HepG2 (cell line): ENCODE measurements at regions not wholly inside any gene's neighbourhood (a gene's known extent, or its start where the extent isn't known, plus 50 kb on each side); places are given as distances from the start of the nearest gene placed in this dataset.

ENCODE experiments used
- ATAC-seq: fragments of 200-7000 bp; cut with Tn5 transposase; 3 replicates; pipeline ENCODE4 v1.9.1; 2020; ENCODE audit warnings: mild to moderate bottlenecking, moderate library complexity
- BruUV-seq: library from RNA; stranded (reverse); fragments of 400-500 nt; replicated peaks from 2 replicates; lab custom pipeline; 2021; lab: Mats Ljungman, UMichigan
- CTCF ChIA-PET: fragments of 300-600 bp; formaldehyde crosslinking; extraction: SDS; loops from one replicate; lab custom pipeline; 2021; ENCODE audit warnings: low total read pairs, inconsistent platforms, low intra/inter-chr PET ratio; lab: Yijun Ruan, JAX
- POLR2A ChIA-PET: fragments of 350-600 bp; sonication (Branson Sonifier 250); formaldehyde crosslinking; loops from one replicate; lab custom pipeline; 2020; ENCODE audit warnings: antibody characterized with exemption, inconsistent platforms; lab: Yijun Ruan, JAX
- DNase-seq: peaks from one replicate; pipeline ENCODE4 v3.0.0-alpha.2; 2015; ENCODE audit warnings: low spot score
- FAIRE-seq: peaks from 3 replicates; lab custom pipeline; 2011; peaks lifted over from hg19 to GRCh38; lab: Jason Lieb, UNC
- H2AFZ ChIP-seq: one replicate; pipeline ENCODE4 v1.6.1; 2011; ENCODE audit warnings: low read length, inconsistent platforms
- H3K27ac ChIP-seq: fragments of 300-600 bp; 3 replicates; pipeline ENCODE4 v1.8.0; 2011; ENCODE audit warnings: mixed run types, mild to moderate bottlenecking, mixed read lengths, low read length, inconsistent platforms; ENCODE audit not compliant: insufficient read depth; ENCODE audit errors: extremely low read length
- H3K27me3 ChIP-seq, 2 experiments: fragments of 200-600 bp in 1 of 2; 2 replicates in 1 of 2; 3 replicates in 1 of 2; pipeline versions ENCODE4 v1.6.0 to v1.8.0; 2011; ENCODE audit warnings: low read length in 2 of 2, mild to moderate bottlenecking in 2 of 2, moderate library complexity in 2 of 2, inconsistent platforms in 1 of 2; ENCODE audit not compliant: insufficient read depth in 2 of 2, control insufficient read depth in 1 of 2
- H3K36me3 ChIP-seq, 2 experiments: fragments of 200-600 bp in 1 of 2; replicated peaks in 1 of 2; 2 replicates in 1 of 2; 3 replicates in 1 of 2; pipeline versions ENCODE4 v1.5.1 to v1.8.0; 2011; ENCODE audit warnings: low read length in 2 of 2, inconsistent platforms in 1 of 2; ENCODE audit not compliant: insufficient read depth in 2 of 2, control insufficient read depth in 1 of 2
- H3K4me1 ChIP-seq: 2 replicates; pipeline ENCODE4 v1.5.1; 2012; ENCODE audit warnings: low read length, inconsistent platforms; ENCODE audit not compliant: insufficient read depth
- H3K4me2 ChIP-seq: 2 replicates; pipeline ENCODE4 v1.6.0; 2011; ENCODE audit warnings: low read depth, low read length, inconsistent platforms
- H3K4me3 ChIP-seq, 3 experiments: fragments of 200-600 bp in 1 of 3; sonication (generic), shearing (Covaris generic) in 1 of 3; replicated peaks in 1 of 3; 2 replicates each; pipeline ENCODE4 v1.5.1; 2011 to 2016; ENCODE audit warnings: low read length in 3 of 3, inconsistent platforms in 2 of 3, low read depth in 2 of 3, mild to moderate bottlenecking in 2 of 3, control low read depth in 1 of 3, mixed read lengths in 1 of 3; ENCODE audit not compliant: insufficient read depth in 1 of 3
- H3K79me2 ChIP-seq: one replicate; pipeline ENCODE4 v1.6.1; 2011; ENCODE audit warnings: low read length, inconsistent platforms; ENCODE audit not compliant: insufficient read depth
- H3K9ac ChIP-seq: 2 replicates; pipeline ENCODE4 v1.6.0; 2011; ENCODE audit warnings: mild to moderate bottlenecking, low read depth, low read length, inconsistent platforms; ENCODE audit not compliant: insufficient read depth
- H3K9me3 ChIP-seq: 2 replicates; pipeline ENCODE4 v1.5.1; 2012; ENCODE audit warnings: mild to moderate bottlenecking, low read length
- H4K20me1 ChIP-seq: 2 replicates; pipeline ENCODE4 v1.6.0; 2011; ENCODE audit warnings: inconsistent platforms, mild to moderate bottlenecking, low read length, moderate library complexity; ENCODE audit not compliant: insufficient read depth
- ATAD3A ChIP-seq: sonication (generic); formaldehyde crosslinking; IDR thresholded peaks from 2 replicates; pipeline ENCODE4 v1.4.0; 2020; ENCODE audit warnings: missing genetic modification reagents
- CEBPG ChIP-seq: IDR thresholded peaks from 2 replicates; pipeline ENCODE4 v1.6.1; 2016
- DR1 ChIP-seq: sonication (generic); formaldehyde crosslinking; IDR thresholded peaks from 2 replicates; pipeline ENCODE4 v1.8.0; 2021; ENCODE audit warnings: mild to moderate bottlenecking, missing genetic modification reagents, inconsistent platforms
- HES4 ChIP-seq: sonication (generic); formaldehyde crosslinking; IDR thresholded peaks from 2 replicates; pipeline ENCODE4 v1.9.0; 2021; ENCODE audit warnings: mild to moderate bottlenecking, missing genetic modification reagents, borderline replicate concordance
- KLF15 ChIP-seq: sonication (generic); formaldehyde crosslinking; IDR thresholded peaks from 2 replicates; pipeline ENCODE4 v1.8.1; 2023; ENCODE audit warnings: borderline replicate concordance, mild to moderate bottlenecking, inconsistent platforms, missing genetic modification reagents, mixed read lengths
- NFRKB ChIP-seq: fragments of 450-650 bp; IDR thresholded peaks from 2 replicates; pipeline ENCODE4 v1.6.1; 2017
- ONECUT2 ChIP-seq: sonication (generic); formaldehyde crosslinking; IDR thresholded peaks from 2 replicates; pipeline ENCODE4 v1.4.0; 2020; ENCODE audit warnings: missing genetic modification reagents
- RELA ChIP-seq: sonication (generic); formaldehyde crosslinking; IDR thresholded peaks from 2 replicates; pipeline ENCODE4 v1.4.0; 2020; ENCODE audit warnings: missing genetic modification reagents
- RORA ChIP-seq: sonication (generic); formaldehyde crosslinking; IDR thresholded peaks from 2 replicates; pipeline ENCODE4 v1.5.0; 2020; ENCODE audit warnings: mild to moderate bottlenecking, missing genetic modification reagents, moderate library complexity
- TAF1 ChIP-seq: sonication (generic); formaldehyde crosslinking; IDR thresholded peaks from 2 replicates; pipeline ENCODE4 v1.4.0; 2020; ENCODE audit warnings: missing genetic modification reagents
- TCF12 ChIP-seq, 2 experiments: fragments of 450-650 bp in 1 of 2; sonication (generic) in 1 of 2; formaldehyde crosslinking in 1 of 2; IDR thresholded peaks; 2 replicates each; pipeline versions ENCODE4 v1.6.1 to v1.8.0; 2017 to 2022; ENCODE audit warnings: antibody characterized with exemption in 1 of 2, mild to moderate bottlenecking in 1 of 2, missing genetic modification reagents in 1 of 2, moderate library complexity in 1 of 2
- XBP1 ChIP-seq: sonication (generic); formaldehyde crosslinking; IDR thresholded peaks from 2 replicates; pipeline ENCODE4 v1.5.0; 2020; ENCODE audit warnings: missing genetic modification reagents
- ZNF10 ChIP-seq: sonication (generic); formaldehyde crosslinking; IDR thresholded peaks from 2 replicates; pipeline ENCODE4 v1.4.0; 2020; ENCODE audit warnings: mild to moderate bottlenecking, low read depth, missing genetic modification reagents, borderline replicate concordance
- ZNF616 ChIP-seq: sonication (generic); formaldehyde crosslinking; IDR thresholded peaks from 2 replicates; pipeline ENCODE4 v1.5.0; 2020; ENCODE audit warnings: low read depth, mild to moderate bottlenecking, missing genetic modification reagents
- ZNF780A ChIP-seq: sonication (generic); formaldehyde crosslinking; IDR thresholded peaks from 2 replicates; pipeline ENCODE4 v1.8.0; 2022; ENCODE audit warnings: mild to moderate bottlenecking, missing genetic modification reagents, moderate library complexity
- WGBS: methylation state at CpG from one replicate; pipeline ENCODE4 v1.1.6; 2017; ENCODE audit warnings: low lambda C conversion rate; 5-methylcytosine and 5-hydroxymethylcytosine counted together
- in situ Hi-C: cut with HindIII; loops from 2 replicates; pipeline ENCODE4 v1.10.0; 2017; ENCODE audit warnings: low pct_unique_long_range_greater_than_20kb; ENCODE audit not compliant: extremely low pct_ligation_motif_present
- intact Hi-C: fragments of 100-400 bp; cut with micrococcal nuclease; formaldehyde crosslinking; loops from one replicate; pipeline ENCODE4 v1.10.0; 2022; ENCODE audit not compliant: unreplicated experiment
- TF ChIP-seq, protein P1 (sequence below): sonication (generic); formaldehyde crosslinking; conservative IDR thresholded peaks from 2 replicates; pipeline ENCODE4 v1.8.0; 2022; ENCODE audit warnings: mild to moderate bottlenecking, moderate library complexity, missing genetic modification reagents
- TF ChIP-seq, protein P2 (sequence below): sonication (generic); formaldehyde crosslinking; IDR thresholded peaks from 2 replicates; pipeline ENCODE4 v1.4.0; 2020; ENCODE audit warnings: missing genetic modification reagents

DNA sequence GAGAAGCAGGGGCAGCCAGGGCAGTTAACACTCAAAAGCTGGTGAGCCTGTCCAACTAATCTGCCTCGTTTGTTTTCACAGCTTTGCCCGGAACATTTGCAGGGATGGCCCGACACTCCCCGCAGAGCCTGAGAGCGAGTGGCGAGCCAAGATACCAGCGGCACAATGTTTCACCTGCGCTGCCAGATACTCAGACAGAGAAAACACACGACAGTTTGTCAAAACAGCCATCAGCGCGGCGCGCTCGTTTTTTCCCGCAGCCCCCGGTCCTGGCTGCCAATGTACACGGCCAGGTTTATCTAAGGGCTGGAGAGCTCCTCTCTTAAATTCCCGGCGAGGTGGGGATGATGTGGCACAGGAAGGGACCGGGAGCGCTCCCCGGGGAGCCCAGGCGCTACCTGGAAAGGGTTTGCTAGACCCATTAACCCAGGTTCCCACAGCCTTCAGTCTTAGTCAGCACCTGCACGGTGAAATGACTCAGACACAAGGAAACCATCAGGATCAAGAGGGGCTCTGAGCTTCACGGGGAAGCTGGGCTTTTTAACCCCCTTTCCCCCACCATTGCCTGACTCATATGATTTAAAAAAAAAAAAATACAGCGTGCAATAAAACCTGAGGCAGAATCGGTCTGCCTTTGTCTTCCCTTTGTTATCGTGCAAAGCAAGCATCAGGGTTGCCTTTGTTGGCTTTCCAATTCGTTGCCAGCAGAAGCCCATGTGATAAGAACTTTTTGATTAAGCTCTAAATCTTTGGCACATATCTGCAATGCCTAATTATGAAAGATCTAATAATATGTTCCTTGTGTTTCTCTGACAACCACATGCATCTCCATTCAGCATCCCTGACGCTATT lies 186.2 kb downstream of the EFNB2 start:
- H2AFZ ChIP-seq: no peak overlapping the region
- peaks cover 0 to 13% of the 10 kb centered on the region in 2 experiments; a peak in 2 of 5 replicates for H3K27me3 ChIP-seq
- no peak overlapping the region for H3K27ac ChIP-seq
- no peaks in the 10 kb centered on the region for H4K20me1 ChIP-seq
- H3K9me3 ChIP-seq: no peaks in the 10 kb centered on the region
- H3K4me2 ChIP-seq: no peak overlapping the region
- H3K79me2 ChIP-seq: no peaks in the 10 kb centered on the region
- ATAC-seq: no peak
- BruUV-seq: no TSS peak
- TF ChIP-seq TCF12 (IDR thresholded peaks at IDR 0.05) (no peak), TCF12 (CRISPR knock-in tag; IDR thresholded peaks at IDR 0.05) (no peak), ATAD3A (CRISPR knock-in tag) (no peak), CEBPG (no peak)
- no peak overlapping the region for H3K9ac ChIP-seq
- ChIA-PET POLR2A (no interaction called here), CTCF (no interaction called here)
- DNase-seq: no peak
- intact Hi-C loops: no loop called here
- H3K36me3 ChIP-seq: no peaks in the 10 kb centered on the region
- no peak for FAIRE-seq
- H3K4me3 ChIP-seq: no peak overlapping the region
- in situ Hi-C loops: no loop called here
- WGBS: 28% methylated on average over 23 of the region's 30 CpGs
- H3K4me1 ChIP-seq: no peaks in the 10 kb centered on the region

DNA sequence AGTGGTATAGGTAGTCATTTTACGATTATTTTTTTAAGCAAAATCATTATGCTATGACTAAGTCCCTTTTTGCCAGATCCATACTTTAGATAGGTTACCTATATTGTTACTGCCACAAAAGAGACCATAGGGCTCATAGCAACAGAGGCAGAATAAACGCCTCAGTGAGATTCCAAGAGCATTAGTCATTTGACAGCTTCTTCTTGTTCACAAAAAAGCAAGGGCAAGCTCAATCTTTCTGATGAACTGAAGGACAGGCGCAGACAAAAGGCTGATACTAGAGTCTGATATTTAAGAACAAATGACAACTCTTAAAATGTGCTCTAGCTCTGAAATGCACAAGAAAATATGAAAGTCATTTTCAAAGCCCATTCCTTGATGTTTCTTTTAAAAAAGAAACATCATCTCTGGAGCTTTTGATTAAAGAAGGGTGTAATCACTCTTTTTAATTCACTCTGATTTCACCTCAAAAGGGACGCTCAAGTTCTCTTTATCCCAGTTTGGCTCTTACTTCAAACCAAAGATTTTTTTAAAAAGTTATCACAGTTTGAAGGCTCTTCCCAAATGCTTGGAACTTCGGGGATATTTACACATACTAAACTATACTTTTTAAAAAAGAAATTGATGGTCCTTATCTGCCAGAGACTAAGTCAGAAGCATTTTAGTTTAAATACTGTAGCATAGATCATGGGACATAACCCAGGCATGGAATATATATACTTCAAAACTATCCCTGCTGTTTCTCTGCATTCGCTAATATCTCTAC lies 187.2 kb downstream of the EFNB2 start:
- FAIRE-seq (no peak), DNase-seq (no peak), ATAC-seq (no peak)
- ChIA-PET POLR2A (no interaction called here), CTCF (no interaction called here)
- H3K4me2 ChIP-seq: no peak overlapping the region
- intact Hi-C loops (no loop called here), in situ Hi-C loops (no loop called here)
- H3K27me3 ChIP-seq: peaks cover 0 to 13% of the 10 kb centered on the region in 2 experiments; a peak in 2 of 5 replicates
- no peaks in the 10 kb centered on the region for H3K36me3 ChIP-seq
- H4K20me1 ChIP-seq: no peaks in the 10 kb centered on the region
- H3K9ac ChIP-seq: no peak overlapping the region
- no peaks in the 10 kb centered on the region for H3K79me2 ChIP-seq
- 7% methylated on average over 6 of the region's 6 CpGs for WGBS
- BruUV-seq: no TSS peak
- H2AFZ ChIP-seq: no peak overlapping the region
- H3K4me3 ChIP-seq: no peak overlapping the region
- H3K9me3 ChIP-seq: no peaks in the 10 kb centered on the region
- H3K4me1 ChIP-seq: no peaks in the 10 kb centered on the region
- H3K27ac ChIP-seq: no peak overlapping the region
- TF ChIP-seq ZNF780A (CRISPR knock-in tag): no peak
- no peak for TF ChIP-seq HES4 (CRISPR knock-in tag)
- no peak for TF ChIP-seq NFRKB
- TF ChIP-seq, protein P1, sequence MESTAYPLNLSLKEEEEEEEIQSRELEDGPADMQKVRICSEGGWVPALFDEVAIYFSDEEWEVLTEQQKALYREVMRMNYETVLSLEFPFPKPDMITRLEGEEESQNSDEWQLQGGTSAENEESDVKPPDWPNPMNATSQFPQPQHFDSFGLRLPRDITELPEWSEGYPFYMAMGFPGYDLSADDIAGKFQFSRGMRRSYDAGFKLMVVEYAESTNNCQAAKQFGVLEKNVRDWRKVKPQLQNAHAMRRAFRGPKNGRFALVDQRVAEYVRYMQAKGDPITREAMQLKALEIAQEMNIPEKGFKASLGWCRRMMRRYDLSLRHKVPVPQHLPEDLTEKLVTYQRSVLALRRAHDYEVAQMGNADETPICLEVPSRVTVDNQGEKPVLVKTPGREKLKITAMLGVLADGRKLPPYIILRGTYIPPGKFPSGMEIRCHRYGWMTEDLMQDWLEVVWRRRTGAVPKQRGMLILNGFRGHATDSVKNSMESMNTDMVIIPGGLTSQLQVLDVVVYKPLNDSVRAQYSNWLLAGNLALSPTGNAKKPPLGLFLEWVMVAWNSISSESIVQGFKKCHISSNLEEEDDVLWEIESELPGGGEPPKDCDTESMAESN (CRISPR knock-in tag): no peak
- TF ChIP-seq RORA (CRISPR knock-in tag): no peak
- no peak for TF ChIP-seq RELA (CRISPR knock-in tag)
- TF ChIP-seq, protein P2, sequence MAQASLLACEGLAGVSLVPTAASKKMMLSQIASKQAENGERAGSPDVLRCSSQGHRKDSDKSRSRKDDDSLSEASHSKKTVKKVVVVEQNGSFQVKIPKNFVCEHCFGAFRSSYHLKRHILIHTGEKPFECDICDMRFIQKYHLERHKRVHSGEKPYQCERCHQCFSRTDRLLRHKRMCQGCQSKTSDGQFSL (CRISPR knock-in tag): no peak
- TF ChIP-seq XBP1 (CRISPR knock-in tag): no peak
- no peak for TF ChIP-seq ONECUT2 (CRISPR knock-in tag)
- no peak for TF ChIP-seq DR1 (CRISPR knock-in tag)
- no peak for TF ChIP-seq ZNF10 (CRISPR knock-in tag)
- TF ChIP-seq TAF1 (CRISPR knock-in tag): no peak
- TF ChIP-seq ZNF616 (CRISPR knock-in tag): no peak
- TF ChIP-seq KLF15: no peak
